ENCODE measurements at regions not wholly inside any gene's neighbourhood (a gene's known extent, or its start where the extent isn't known, plus 50 kb on each side); places are given as distances from the start of the nearest gene placed in this dataset.
A peak's percentile ranks its signal among the peaks of the same experiment; 100 is the strongest.

- Histone ChIP-seq H3K36me3 (no peaks in the 10 kb centered on the region), H3K9ac (no peak overlapping the region), H3K9me3 (no peaks in the 10 kb centered on the region), H4K20me1 (no peaks in the 10 kb centered on the region), H3K4me1 (peaks cover 13% of the 10 kb centered on the region), H3K27ac (no peak overlapping the region), H3K27me3 (no peaks in the 10 kb centered on the region), H3K4me2 (no peak overlapping the region), H3K4me3 (no peak overlapping the region)
- no peak for TF ChIP-seq Cebpa-rat (IDR thresholded peaks at IDR 0.05)
These were observed 116.4 kb upstream of the TOPAZ1 start for GRCh38 chr3:44125246-44125645.

DNA sequence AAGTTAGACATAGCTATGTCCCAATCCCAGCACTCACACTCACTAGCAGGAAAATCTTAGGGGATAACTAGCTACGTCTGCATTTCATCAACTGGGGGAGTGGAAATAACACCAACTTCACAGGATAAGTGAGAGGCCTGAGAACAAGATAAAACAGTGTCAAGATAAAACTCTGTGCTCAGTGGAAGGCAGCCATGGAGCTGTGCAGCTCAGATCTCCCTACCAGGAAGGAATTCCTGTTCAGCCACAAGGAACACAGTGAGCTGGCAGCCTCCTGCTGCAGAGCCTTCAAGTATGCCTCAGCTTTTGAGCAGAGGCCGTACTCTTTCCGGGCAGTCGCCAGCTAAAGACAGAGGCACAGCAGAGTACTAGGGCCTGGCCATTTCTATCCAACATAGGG lies 115.8 kb upstream of the TOPAZ1 start:
- no peak overlapping the region for H3K4me3 ChIP-seq
- H3K9ac ChIP-seq = no peak overlapping the region
- H3K4me1 ChIP-seq = peaks cover 17% of the 10 kb centered on the region
- H3K27me3 ChIP-seq = no peaks in the 10 kb centered on the region
- H4K20me1 ChIP-seq = no peaks in the 10 kb centered on the region
- no peaks in the 10 kb centered on the region for H3K9me3 ChIP-seq
- H3K4me2 ChIP-seq = no peak overlapping the region
- TF ChIP-seq Cebpa-rat (IDR thresholded peaks at IDR 0.05) = no peak
- H3K27ac ChIP-seq = no peak overlapping the region
- H3K36me3 ChIP-seq = no peaks in the 10 kb centered on the region

- Histone ChIP-seq H3K4me2 (0 out of 2 replicates have a peak overlapping the region, but pooled peaks have one; percentile 16), H3K4me3 (no peak overlapping the region), H3K9me3 (no peaks in the 10 kb centered on the region), H3K27ac (no peak overlapping the region), H3K9ac (no peak overlapping the region), H3K4me1 (peaks cover 17% of the 10 kb centered on the region), H3K27me3 (no peaks in the 10 kb centered on the region), H3K36me3 (no peaks in the 10 kb centered on the region), H4K20me1 (no peaks in the 10 kb centered on the region)
- no peak for TF ChIP-seq Cebpa-rat (IDR thresholded peaks at IDR 0.05)
These were observed 113.5 kb upstream of the TOPAZ1 start for GRCh38 chr3:44128057-44128775.

DNA sequence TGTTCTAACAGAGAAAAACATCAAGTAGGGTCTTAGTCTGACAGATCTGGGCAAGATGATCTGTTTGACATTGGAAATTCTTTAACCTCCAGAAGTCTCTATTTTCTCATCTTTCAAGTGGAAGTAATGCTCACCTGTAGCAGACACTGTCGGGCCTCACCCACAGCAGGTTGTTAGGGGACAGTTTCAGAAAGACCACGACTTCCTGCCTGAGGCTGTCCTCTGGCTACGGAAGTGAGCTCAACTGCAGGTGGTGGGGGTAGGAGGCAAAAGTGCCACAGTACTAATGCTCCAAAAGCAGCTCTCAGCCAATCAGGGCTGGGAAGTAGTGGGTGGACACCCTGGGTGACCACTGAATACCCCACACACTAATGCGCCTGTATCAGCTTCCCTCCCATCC lies 111.4 kb upstream of the TOPAZ1 start:
- Histone ChIP-seq H3K4me2 (peak overlapping the region; percentile 26; the same call in 1 of the 2 replicates), H3K4me3 (no peak overlapping the region), H3K27me3 (no peaks in the 10 kb centered on the region), H3K27ac (no peak overlapping the region), H3K9me3 (no peaks in the 10 kb centered on the region), H3K36me3 (no peaks in the 10 kb centered on the region), H3K9ac (no peak overlapping the region), H3K4me1 (peaks cover 17% of the 10 kb centered on the region), H4K20me1 (no peaks in the 10 kb centered on the region)
- no peak for TF ChIP-seq Cebpa-rat (IDR thresholded peaks at IDR 0.05)

GRCh38 chr3:44132061-44132460 lies 109.6 kb upstream of the TOPAZ1 start:
- Histone ChIP-seq H4K20me1 (no peaks in the 10 kb centered on the region), H3K36me3 (no peaks in the 10 kb centered on the region), H3K4me2 (no peak overlapping the region), H3K9me3 (no peaks in the 10 kb centered on the region), H3K9ac (no peak overlapping the region), H3K27ac (no peak overlapping the region), H3K4me3 (no peak overlapping the region), H3K27me3 (no peaks in the 10 kb centered on the region), H3K4me1 (peaks cover 17% of the 10 kb centered on the region)
- TF ChIP-seq Cebpa-rat (IDR thresholded peaks at IDR 0.05) = no peak

DNA sequence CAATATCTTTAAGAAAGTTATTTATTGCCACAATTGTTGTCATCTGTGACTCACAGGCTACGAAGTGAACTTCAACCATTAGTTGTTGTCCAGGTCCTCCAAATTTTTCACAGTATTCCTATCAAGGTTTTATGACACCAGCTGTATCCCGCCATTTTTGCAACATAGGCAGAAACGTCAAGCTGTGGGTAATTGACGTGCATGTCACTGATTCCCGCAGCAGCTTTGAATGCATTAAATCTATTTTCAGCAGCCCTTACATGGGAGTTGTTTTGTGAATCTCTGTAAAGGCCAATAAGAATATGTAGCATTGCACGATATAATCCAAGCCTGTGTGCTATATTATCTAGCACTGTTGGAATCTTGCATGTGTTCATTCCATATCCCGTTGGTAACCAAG lies 109.1 kb upstream of the TOPAZ1 start:
- Histone ChIP-seq H3K36me3 (no peaks in the 10 kb centered on the region), H3K27me3 (no peaks in the 10 kb centered on the region), H3K4me1 (peaks cover 17% of the 10 kb centered on the region), H3K4me3 (no peak overlapping the region), H3K9me3 (no peaks in the 10 kb centered on the region), H4K20me1 (no peaks in the 10 kb centered on the region), H3K9ac (no peak overlapping the region), H3K4me2 (no peak overlapping the region), H3K27ac (no peak overlapping the region)
- TF ChIP-seq Cebpa-rat (IDR thresholded peaks at IDR 0.05) = no peak

GRCh38 chr3:44136421-44136820 lies 105.3 kb upstream of the TOPAZ1 start:
- Histone ChIP-seq H3K4me3 (no peak overlapping the region), H3K4me1 (no peaks in the 10 kb centered on the region), H4K20me1 (no peaks in the 10 kb centered on the region), H3K27me3 (no peaks in the 10 kb centered on the region), H3K9ac (no peak overlapping the region), H3K4me2 (no peak overlapping the region), H3K27ac (no peak overlapping the region), H3K9me3 (no peaks in the 10 kb centered on the region), H3K36me3 (no peaks in the 10 kb centered on the region)
- TF ChIP-seq Cebpa-rat (IDR thresholded peaks at IDR 0.05) = no peak

GRCh38 chr3:44146073-44146472 lies 95.6 kb upstream of the TOPAZ1 start:
- no peak overlapping the region for H3K4me3 ChIP-seq
- no peaks in the 10 kb centered on the region for H3K4me1 ChIP-seq
- H3K9ac ChIP-seq = no peak overlapping the region
- TF ChIP-seq Cebpa-rat (IDR thresholded peaks at IDR 0.05) = no peak
- H3K27me3 ChIP-seq = no peaks in the 10 kb centered on the region
- H3K4me2 ChIP-seq = no peak overlapping the region
- H4K20me1 ChIP-seq = no peaks in the 10 kb centered on the region
- no peak overlapping the region for H3K27ac ChIP-seq
- H3K9me3 ChIP-seq = no peaks in the 10 kb centered on the region
- H3K36me3 ChIP-seq = no peaks in the 10 kb centered on the region

- Histone ChIP-seq H3K36me3 (no peaks in the 10 kb centered on the region), H3K4me2 (no peak overlapping the region), H3K9me3 (no peaks in the 10 kb centered on the region), H3K4me1 (no peaks in the 10 kb centered on the region), H4K20me1 (no peaks in the 10 kb centered on the region), H3K27ac (no peak overlapping the region), H3K9ac (no peak overlapping the region), H3K4me3 (no peak overlapping the region), H3K27me3 (no peaks in the 10 kb centered on the region)
- no peak for TF ChIP-seq Cebpa-rat (IDR thresholded peaks at IDR 0.05)
These were observed 81.9 kb upstream of the TOPAZ1 start for GRCh38 chr3:44159696-44160300.

DNA sequence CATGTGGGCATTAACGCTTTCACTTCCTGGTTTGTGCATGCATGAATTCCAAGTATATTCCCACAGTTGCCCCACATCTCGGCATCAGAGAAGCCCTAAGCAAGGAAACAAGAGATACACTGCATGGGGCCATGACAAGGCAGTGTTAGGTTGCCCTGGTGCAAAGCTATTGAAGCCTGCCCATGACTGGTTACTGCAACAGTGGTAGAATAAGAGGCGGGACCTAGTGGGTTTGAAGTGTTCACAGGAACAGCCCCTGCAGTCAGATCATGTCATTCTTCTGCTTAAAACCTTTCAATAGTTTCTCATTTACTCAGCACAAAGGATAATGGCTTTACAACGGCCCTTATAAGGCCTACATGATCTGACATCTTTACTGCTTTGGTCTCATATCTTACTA lies 80.9 kb upstream of the TOPAZ1 start:
- Histone ChIP-seq H3K4me2 (no peak overlapping the region), H3K27me3 (no peaks in the 10 kb centered on the region)
- TF ChIP-seq Cebpa-rat (IDR thresholded peaks at IDR 0.05) = no peak

More for the DNA sequence above, 80.9 kb upstream of the TOPAZ1 start:
- Histone ChIP-seq H3K27ac (no peak overlapping the region), H3K9ac (no peak overlapping the region), H3K9me3 (no peaks in the 10 kb centered on the region), H3K4me1 (no peaks in the 10 kb centered on the region), H4K20me1 (no peaks in the 10 kb centered on the region), H3K36me3 (no peaks in the 10 kb centered on the region), H3K4me3 (no peak overlapping the region)

Data from BLaER1 (cell line).